ENCODE measurements at regions not wholly inside any gene's neighbourhood (a gene's known extent, or its start where the extent isn't known, plus 50 kb on each side); places are given as distances from the start of the nearest gene placed in this dataset.

DNA sequence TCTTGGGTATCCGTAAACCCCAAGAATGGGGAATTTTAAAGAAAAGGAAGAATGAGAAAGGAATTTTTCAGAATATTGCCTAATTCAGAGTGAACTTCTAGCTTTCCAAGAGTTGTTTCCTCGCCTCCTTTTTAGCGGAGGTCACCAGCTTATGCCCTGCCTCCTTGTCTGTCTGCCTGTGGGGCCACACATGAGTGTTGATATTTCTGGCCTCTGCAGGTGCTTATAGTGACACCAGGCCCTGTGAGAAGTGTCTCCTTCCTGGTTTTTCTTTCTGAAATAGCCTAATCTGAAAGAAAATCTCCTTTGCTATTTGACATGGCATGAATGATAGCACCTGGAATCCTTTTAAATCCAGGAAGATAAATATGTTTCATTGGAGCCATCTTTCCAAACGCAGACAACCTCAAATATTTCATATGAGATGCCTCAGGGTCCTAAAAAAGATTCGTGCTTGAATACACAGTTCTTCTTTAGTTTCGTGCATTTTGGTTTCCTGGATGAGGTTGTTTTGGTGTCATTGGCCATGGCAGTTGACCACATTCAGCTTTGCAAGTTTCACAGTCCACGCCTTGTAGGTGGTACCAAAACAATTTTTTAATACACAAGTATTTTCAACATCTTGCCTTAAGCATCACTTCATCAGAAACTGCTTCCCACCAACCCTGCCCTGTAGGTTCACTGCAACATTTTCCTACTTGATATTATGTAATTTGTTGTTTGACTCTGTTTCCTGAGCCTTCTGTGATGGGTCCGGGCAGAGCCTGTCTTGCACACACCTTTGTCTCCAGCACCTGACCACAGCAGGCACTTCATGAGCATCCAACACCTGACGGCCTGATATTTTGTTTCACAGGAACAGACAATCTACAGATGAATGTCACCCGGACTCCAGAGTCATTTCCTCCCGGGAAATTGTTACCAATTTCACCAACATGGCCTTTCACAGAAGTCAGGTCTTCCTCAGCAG lies 159.4 kb downstream of the C11orf91 start:
- no peak for DNase-seq (ENCODE audit: low spot score)
- no peak overlapping the region for H3K27ac ChIP-seq
- no peak overlapping the region for H3K4me3 ChIP-seq
- TF ChIP-seq, protein P1, sequence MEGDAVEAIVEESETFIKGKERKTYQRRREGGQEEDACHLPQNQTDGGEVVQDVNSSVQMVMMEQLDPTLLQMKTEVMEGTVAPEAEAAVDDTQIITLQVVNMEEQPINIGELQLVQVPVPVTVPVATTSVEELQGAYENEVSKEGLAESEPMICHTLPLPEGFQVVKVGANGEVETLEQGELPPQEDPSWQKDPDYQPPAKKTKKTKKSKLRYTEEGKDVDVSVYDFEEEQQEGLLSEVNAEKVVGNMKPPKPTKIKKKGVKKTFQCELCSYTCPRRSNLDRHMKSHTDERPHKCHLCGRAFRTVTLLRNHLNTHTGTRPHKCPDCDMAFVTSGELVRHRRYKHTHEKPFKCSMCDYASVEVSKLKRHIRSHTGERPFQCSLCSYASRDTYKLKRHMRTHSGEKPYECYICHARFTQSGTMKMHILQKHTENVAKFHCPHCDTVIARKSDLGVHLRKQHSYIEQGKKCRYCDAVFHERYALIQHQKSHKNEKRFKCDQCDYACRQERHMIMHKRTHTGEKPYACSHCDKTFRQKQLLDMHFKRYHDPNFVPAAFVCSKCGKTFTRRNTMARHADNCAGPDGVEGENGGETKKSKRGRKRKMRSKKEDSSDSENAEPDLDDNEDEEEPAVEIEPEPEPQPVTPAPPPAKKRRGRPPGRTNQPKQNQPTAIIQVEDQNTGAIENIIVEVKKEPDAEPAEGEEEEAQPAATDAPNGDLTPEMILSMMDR (IDR thresholded peaks at IDR 0.05): no peak

DNA sequence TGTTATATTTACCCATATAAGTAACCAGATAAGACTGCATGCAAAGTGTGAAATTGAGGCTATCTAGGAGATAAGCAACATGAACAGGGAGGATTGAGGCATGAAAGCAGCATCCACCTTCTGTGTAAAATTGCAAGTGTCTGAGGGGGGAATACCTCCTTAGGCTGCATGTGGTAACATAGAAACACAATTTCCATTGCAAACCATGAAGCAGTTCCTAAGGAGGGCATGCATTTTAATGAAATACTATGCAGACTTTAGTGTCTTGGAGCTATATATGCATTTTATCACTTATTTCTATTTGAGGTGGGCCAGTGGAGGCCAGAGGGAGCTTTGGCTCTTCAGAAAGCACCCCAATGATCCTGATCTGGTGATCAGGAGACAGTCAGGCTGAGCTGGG lies 160.2 kb downstream of the C11orf91 start:
- H3K4me3 ChIP-seq: no peak overlapping the region
- H3K27ac ChIP-seq: no peak overlapping the region
- no peak for DNase-seq (ENCODE audit: low spot score)
- TF ChIP-seq, protein P1 (IDR thresholded peaks at IDR 0.05): no peak

DNA sequence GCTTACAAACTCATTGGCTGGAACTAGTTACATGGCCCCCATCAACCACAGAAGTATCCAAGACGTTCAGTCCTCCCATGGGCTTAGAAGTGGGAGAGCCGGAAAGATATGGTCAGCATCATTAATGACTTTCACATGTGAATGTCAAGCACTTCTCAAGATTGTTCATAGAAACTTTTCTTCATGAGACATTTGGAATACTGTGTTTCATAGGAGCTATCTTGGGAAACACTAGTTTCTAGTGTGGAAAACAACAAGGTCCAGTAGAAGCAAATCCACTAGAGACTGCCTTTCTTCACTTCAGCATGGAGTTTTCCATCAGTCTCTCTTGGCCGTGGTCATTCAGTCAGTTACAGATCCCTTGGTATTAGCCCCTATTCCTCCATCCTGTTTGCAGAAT lies 160.9 kb downstream of the C11orf91 start:
- TF ChIP-seq, protein P1 (IDR thresholded peaks at IDR 0.05): no peak
- no peak for DNase-seq (ENCODE audit: low spot score)
- Histone ChIP-seq H3K27ac (no peak overlapping the region), H3K4me3 (no peak overlapping the region)

DNA sequence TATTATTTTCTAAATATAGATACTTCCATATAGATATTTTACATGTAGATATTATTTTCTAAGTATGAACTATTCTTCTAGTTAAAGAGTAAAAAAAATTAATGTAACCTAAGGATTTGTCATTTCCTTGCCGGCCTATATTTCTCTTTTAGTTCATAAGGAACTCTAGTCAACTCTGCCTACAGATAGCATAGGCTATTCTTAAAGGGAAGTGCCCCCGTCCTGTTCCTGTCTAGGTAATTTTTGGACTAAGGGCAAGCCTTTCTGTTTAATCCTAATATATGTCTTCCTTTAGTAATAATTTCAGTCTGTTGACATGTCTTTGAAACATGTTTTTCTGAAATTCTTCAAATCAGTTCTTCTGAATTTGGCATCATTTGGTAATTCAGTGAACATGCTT lies 161.9 kb downstream of the C11orf91 start:
- TF ChIP-seq, protein P1 (IDR thresholded peaks at IDR 0.05): no peak
- Histone ChIP-seq H3K27ac (no peak overlapping the region), H3K4me3 (no peak overlapping the region)
- DNase-seq (ENCODE audit: low spot score): no peak

DNA sequence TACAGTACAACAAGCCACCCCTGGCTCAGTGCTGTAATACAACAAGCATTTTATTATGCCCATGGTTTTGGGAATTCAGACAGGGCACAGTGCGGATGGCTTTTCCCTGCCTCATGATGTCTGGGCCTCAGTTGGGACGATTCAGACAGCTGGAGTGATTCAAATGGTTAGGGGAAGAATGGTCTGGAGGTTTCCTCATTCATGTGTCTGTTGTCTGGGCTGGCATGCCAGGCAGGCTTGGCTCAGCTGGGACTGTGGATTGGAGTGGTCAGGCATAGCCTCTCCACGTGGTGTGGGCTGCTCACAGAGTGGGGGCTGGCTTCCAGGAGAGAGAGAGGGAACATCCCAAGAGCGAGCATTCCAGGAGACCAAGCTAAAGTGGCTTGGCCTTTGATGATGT lies 164.4 kb downstream of the C11orf91 start:
- TF ChIP-seq, protein P1 (IDR thresholded peaks at IDR 0.05): no peak
- no peak overlapping the region for H3K4me3 ChIP-seq
- no peak for DNase-seq (ENCODE audit: low spot score)
- H3K27ac ChIP-seq: no peak overlapping the region

DNA sequence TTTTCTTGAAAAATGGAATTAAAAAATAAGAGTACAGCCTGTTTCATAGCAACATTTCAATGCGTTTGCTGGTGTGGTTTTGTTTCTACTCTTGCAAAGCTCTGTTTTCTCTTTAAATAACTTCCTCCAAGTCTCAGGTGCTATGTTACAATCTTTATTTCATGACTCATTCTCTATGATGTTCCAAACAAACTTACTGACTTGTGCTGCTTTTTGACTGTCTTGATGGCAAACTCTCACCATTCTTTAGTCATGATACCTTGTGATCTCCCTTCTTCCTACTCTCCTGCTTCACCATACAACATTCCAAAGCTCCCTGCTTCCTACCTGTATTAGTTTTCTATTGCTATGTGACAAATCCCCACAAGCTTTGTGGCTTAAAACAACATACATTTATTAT lies 166.1 kb downstream of the C11orf91 start:
- Histone ChIP-seq H3K27ac (no peak overlapping the region), H3K4me3 (no peak overlapping the region)
- TF ChIP-seq, protein P1 (IDR thresholded peaks at IDR 0.05): no peak
- DNase-seq (ENCODE audit: low spot score): no peak

Data from coronary artery (tissue), 2 donors.